Keratinocyte (primary cell): ENCODE measurements at regions not wholly inside any gene's neighbourhood (a gene's known extent, or its start where the extent isn't known, plus 50 kb on each side); places are given as distances from the start of the nearest gene placed in this dataset.

Experiments
- CTCF ChIP-seq, 3 experiments: IDR thresholded peaks in 1 of 3; conservative IDR thresholded peaks in 1 of 3; optimal IDR thresholded peaks in 1 of 3; 2 replicates in 2 of 3; 3 replicates in 1 of 3; pipeline versions ENCODE3 to v1.5.1; 2011; ENCODE audit warnings: low read length in 3 of 3, mild to moderate bottlenecking in 3 of 3, moderate library complexity in 2 of 3, control low read depth in 1 of 3, inconsistent platforms in 1 of 3; ENCODE audit not compliant: insufficient read depth in 2 of 3; ENCODE audit errors: extremely low read depth in 1 of 3
- EZH2 ChIP-seq: IDR thresholded peaks from one replicate; pipeline ENCODE4 v1.6.1; 2012; ENCODE audit warnings: inconsistent platforms, mild to moderate bottlenecking, low read length, moderate library complexity

DNA sequence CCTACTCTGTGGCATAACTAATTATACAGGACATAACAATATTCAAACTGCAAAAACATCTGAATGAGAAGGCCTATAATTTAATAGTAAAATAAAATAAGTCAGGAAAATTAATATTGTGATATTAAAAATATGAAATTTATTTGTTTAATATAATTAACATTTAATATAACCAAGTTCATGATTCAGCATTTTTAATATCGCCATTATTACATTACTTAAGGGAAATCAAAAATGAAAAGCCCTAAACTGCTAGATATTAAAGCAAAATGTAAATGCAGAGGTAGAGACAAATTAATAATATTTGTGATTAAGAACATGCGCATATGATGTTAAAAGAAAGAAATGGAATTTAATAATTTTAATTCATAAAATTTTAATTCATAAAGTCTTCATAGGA is 683.4 kb upstream of the EYS start:
- TF ChIP-seq CTCF (optimal IDR thresholded peaks at IDR 0.05 in 1 of 3, IDR thresholded peaks at IDR 0.05 in 1 of 3, conservative IDR thresholded peaks at IDR 0.05 in 1 of 3; ENCODE audit: extremely low read depth in 1 of 3, insufficient read depth in 2 of 3, low read length in 3 of 3) (no peak), EZH2 (no peak)
